HepG2 (cell line): ENCODE measurements at regions not wholly inside any gene's neighbourhood (a gene's known extent, or its start where the extent isn't known, plus 50 kb on each side); places are given as distances from the start of the nearest gene placed in this dataset.

Source experiments
- ARNTL ChIP-seq: sonication (generic); formaldehyde crosslinking; IDR thresholded peaks from 2 replicates; pipeline ENCODE4 v1.4.0; 2020; ENCODE audit warnings: mild to moderate bottlenecking, missing genetic modification reagents
- CBX1 ChIP-seq: IDR thresholded peaks from one replicate; pipeline ENCODE4 v1.6.1; 2016; ENCODE audit warnings: antibody characterized with exemption, low read depth
- CTCF ChIP-seq: sonication (generic); formaldehyde crosslinking; IDR thresholded peaks from 2 replicates; pipeline ENCODE4 v1.5.0; 2020; ENCODE audit warnings: mild to moderate bottlenecking, missing genetic modification reagents, moderate library complexity
- EP300 ChIP-seq, 3 experiments: sonication (generic) in 1 of 3; formaldehyde crosslinking in 1 of 3; IDR thresholded peaks; 2 replicates each; pipeline versions ENCODE4 v1.5.1 to v1.6.1; 2011 to 2020; ENCODE audit warnings: low read depth in 2 of 3, low read length in 2 of 3, borderline replicate concordance in 1 of 3, improper control_type of control experiment in 1 of 3, mild to moderate bottlenecking in 1 of 3, missing genetic modification reagents in 1 of 3, moderate library complexity in 1 of 3
- FOXK2 ChIP-seq: fragments of 450-650 bp; IDR thresholded peaks from 2 replicates; pipeline ENCODE4 v1.6.1; 2016
- JUND ChIP-seq: sonication (generic); formaldehyde crosslinking; IDR thresholded peaks from 2 replicates; pipeline ENCODE4 v1.8.0; 2022; ENCODE audit warnings: mild to moderate bottlenecking, missing genetic modification reagents
- MAX ChIP-seq: IDR thresholded peaks from 2 replicates; pipeline ENCODE4 v1.6.1; 2012; ENCODE audit warnings: inconsistent platforms
- RXRB ChIP-seq: IDR thresholded peaks from 2 replicates; pipeline ENCODE4 v1.6.1; 2016; ENCODE audit warnings: borderline replicate concordance, missing genetic modification reagents, missing compliant biosample characterization
- SNAPC4 ChIP-seq: sonication (generic); formaldehyde crosslinking; IDR thresholded peaks from 2 replicates; pipeline ENCODE4 v1.4.0; 2020; ENCODE audit warnings: mild to moderate bottlenecking, missing genetic modification reagents
- THYN1 ChIP-seq: sonication (generic); formaldehyde crosslinking; IDR thresholded peaks from 2 replicates; pipeline ENCODE4 v1.8.1; 2023; ENCODE audit warnings: low read depth, mild to moderate bottlenecking, moderate library complexity, missing genetic modification reagents, borderline replicate concordance
- ZNF263 ChIP-seq: sonication (generic); formaldehyde crosslinking; IDR thresholded peaks from 2 replicates; pipeline ENCODE4 v1.4.0; 2020; ENCODE audit warnings: missing genetic modification reagents
- ZNF276 ChIP-seq: sonication (generic); formaldehyde crosslinking; IDR thresholded peaks from 2 replicates; pipeline ENCODE4 v1.4.0; 2020; ENCODE audit warnings: mild to moderate bottlenecking, low read depth, missing genetic modification reagents
- ZZZ3 ChIP-seq: sonication (generic); formaldehyde crosslinking; IDR thresholded peaks from 2 replicates; pipeline ENCODE4 v1.4.0; 2020; ENCODE audit warnings: missing genetic modification reagents, mild to moderate bottlenecking, borderline replicate concordance

- TF ChIP-seq FOXK2 = no peak
- no peak for TF ChIP-seq CBX1
- TF ChIP-seq CTCF (CRISPR knock-in tag) = no peak
- no peak for TF ChIP-seq ARNTL
- no peak for TF ChIP-seq RXRB (CRISPR knock-in tag)
- no peak for TF ChIP-seq ZZZ3 (CRISPR knock-in tag)
- no peak for TF ChIP-seq THYN1 (CRISPR knock-in tag)
- no peak for TF ChIP-seq ZNF276 (CRISPR knock-in tag)
- no peak for TF ChIP-seq EP300 (IDR thresholded peaks at IDR 0.05; ENCODE audit: low read depth in 2 of 2, low read length in 2 of 2)
- no peak for TF ChIP-seq EP300 (CRISPR knock-in tag; IDR thresholded peaks at IDR 0.05; ENCODE audit: borderline replicate concordance)
- TF ChIP-seq JUND (CRISPR knock-in tag) = no peak
- TF ChIP-seq SNAPC4 (CRISPR knock-in tag) = no peak
- no peak for TF ChIP-seq ZNF263 (CRISPR knock-in tag)
- TF ChIP-seq MAX = no peak
Observed at GRCh38 chr3:150218841-150219240, 189.3 kb upstream of the TSC22D2 start.
